ENCODE measurements at regions not wholly inside any gene's neighbourhood (a gene's known extent, or its start where the extent isn't known, plus 50 kb on each side); places are given as distances from the start of the nearest gene placed in this dataset.

DNA sequence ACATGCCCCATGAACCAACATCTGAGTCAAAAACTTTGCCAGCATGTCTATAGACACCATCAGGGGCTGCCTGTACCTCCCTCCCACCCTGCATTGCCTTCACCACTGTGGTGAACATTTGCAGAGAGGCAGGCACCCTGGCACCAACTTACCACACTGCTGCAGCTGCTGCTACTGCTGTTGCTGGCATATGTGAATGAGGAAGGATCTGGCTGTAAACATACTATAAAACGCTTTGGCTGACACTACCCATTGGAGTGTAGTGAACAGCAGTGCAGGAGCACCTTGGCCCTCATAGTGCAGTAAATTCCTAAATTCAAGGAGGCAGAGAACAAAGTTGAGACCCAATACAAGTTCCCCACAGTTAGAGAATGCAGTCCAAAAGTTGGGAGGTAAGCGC lies 90.6 kb upstream of the SPIN4 start:
- H3K36me3 ChIP-seq: no peaks in the 10 kb centered on the region
- no peaks in the 10 kb centered on the region for H3K9me3 ChIP-seq
- no peak overlapping the region for H3K4me3 ChIP-seq
- no peaks in the 10 kb centered on the region for H3K27me3 ChIP-seq (replicated peaks; ENCODE audit: insufficient read depth)
- TF ChIP-seq, protein P1, sequence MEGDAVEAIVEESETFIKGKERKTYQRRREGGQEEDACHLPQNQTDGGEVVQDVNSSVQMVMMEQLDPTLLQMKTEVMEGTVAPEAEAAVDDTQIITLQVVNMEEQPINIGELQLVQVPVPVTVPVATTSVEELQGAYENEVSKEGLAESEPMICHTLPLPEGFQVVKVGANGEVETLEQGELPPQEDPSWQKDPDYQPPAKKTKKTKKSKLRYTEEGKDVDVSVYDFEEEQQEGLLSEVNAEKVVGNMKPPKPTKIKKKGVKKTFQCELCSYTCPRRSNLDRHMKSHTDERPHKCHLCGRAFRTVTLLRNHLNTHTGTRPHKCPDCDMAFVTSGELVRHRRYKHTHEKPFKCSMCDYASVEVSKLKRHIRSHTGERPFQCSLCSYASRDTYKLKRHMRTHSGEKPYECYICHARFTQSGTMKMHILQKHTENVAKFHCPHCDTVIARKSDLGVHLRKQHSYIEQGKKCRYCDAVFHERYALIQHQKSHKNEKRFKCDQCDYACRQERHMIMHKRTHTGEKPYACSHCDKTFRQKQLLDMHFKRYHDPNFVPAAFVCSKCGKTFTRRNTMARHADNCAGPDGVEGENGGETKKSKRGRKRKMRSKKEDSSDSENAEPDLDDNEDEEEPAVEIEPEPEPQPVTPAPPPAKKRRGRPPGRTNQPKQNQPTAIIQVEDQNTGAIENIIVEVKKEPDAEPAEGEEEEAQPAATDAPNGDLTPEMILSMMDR (IDR thresholded peaks at IDR 0.05): no peak
- DNase-seq (ENCODE audit: low spot score): no peak
- no peak overlapping the region for H3K27ac ChIP-seq
- no peak for ATAC-seq (ENCODE audit: insufficient number of reproducible peaks, low FRiP score, low read depth)
- H3K4me1 ChIP-seq (ENCODE audit: control insufficient read depth in 1 of 2, low read depth in 2 of 2): no peaks in the 10 kb centered on the region

DNA sequence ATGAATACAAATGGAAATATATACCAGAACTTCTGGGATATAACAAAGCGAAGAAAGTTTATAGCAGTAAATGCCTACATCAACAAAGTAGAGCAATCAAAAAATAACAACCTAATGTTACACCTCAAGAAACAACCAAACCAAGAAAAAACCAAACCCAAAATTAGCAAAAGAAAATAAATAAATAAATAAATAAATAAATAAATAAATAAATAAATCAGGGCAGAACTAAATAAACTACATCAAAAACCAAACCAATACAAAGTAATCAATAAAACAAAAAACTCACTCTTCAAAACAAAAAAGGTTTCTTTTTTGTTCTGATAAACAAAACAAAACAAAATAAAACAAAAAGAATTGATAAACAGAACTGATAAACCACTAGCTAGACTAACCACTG lies 88.4 kb upstream of the SPIN4 start:
- ATAC-seq (ENCODE audit: insufficient number of reproducible peaks, low FRiP score, low read depth) (no peak), DNase-seq (ENCODE audit: low spot score) (no peak)
- H3K4me3 ChIP-seq: no peak overlapping the region
- no peaks in the 10 kb centered on the region for H3K36me3 ChIP-seq
- H3K4me1 ChIP-seq (ENCODE audit: control insufficient read depth in 1 of 2, low read depth in 2 of 2): no peaks in the 10 kb centered on the region
- TF ChIP-seq, protein P1 (IDR thresholded peaks at IDR 0.05): no peak
- H3K9me3 ChIP-seq: no peaks in the 10 kb centered on the region
- no peaks in the 10 kb centered on the region for H3K27me3 ChIP-seq (replicated peaks; ENCODE audit: insufficient read depth)
- H3K27ac ChIP-seq: no peak overlapping the region

DNA sequence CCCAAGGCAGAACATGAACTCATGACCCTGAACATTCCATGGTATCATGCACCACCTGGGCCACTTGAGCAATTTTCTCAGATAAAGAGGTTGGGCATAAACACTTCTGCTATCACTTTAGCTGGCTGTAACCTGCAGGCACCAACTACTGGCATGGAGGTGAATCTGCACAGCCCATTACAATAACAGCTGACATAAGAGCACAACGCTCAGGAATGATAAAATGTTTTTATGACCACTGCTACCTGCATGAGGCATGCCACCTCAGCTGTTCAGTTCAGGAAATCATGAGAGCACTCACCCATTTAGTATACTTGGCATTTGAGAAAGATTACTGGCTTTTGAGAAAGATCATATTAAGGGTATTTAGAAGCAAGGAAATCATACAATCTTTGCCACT lies 85.7 kb upstream of the SPIN4 start:
- ATAC-seq (ENCODE audit: insufficient number of reproducible peaks, low FRiP score, low read depth): no peak
- H3K4me3 ChIP-seq: no peak overlapping the region
- no peaks in the 10 kb centered on the region for H3K9me3 ChIP-seq
- TF ChIP-seq, protein P1 (IDR thresholded peaks at IDR 0.05): no peak
- H3K36me3 ChIP-seq: no peaks in the 10 kb centered on the region
- no peak overlapping the region for H3K27ac ChIP-seq
- H3K4me1 ChIP-seq (ENCODE audit: control insufficient read depth in 1 of 2, low read depth in 2 of 2): no peaks in the 10 kb centered on the region
- H3K27me3 ChIP-seq (replicated peaks; ENCODE audit: insufficient read depth): no peaks in the 10 kb centered on the region
- no peak for DNase-seq (ENCODE audit: low spot score)

DNA sequence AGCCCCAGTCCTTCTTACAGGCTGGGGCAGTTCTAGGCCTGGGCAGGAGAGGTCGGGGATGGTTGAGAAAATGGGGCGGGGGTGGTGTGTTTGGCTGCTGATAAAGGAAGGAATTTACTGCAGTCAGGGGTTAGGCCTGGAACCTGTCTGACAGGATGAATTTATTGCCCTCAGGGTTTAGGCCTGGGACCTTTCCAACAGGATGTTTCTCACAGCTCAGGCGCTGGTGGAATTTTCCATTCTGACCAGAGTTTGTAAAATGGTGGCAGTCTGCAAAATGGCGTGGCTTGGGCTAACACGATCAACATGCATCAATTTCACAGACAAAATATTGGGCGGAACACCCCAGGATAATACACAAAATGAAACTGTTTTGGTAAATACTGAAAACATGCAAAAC lies 83.5 kb upstream of the SPIN4 start:
- Histone ChIP-seq H3K4me3 (no peak overlapping the region), H3K27me3 (replicated peaks; ENCODE audit: insufficient read depth) (no peaks in the 10 kb centered on the region), H3K9me3 (no peaks in the 10 kb centered on the region), H3K4me1 (ENCODE audit: control insufficient read depth in 1 of 2, low read depth in 2 of 2) (no peaks in the 10 kb centered on the region), H3K27ac (no peak overlapping the region), H3K36me3 (no peaks in the 10 kb centered on the region)
- no peak for DNase-seq (ENCODE audit: low spot score)
- ATAC-seq (ENCODE audit: insufficient number of reproducible peaks, low FRiP score, low read depth): no peak
- TF ChIP-seq, protein P1 (IDR thresholded peaks at IDR 0.05): no peak

DNA sequence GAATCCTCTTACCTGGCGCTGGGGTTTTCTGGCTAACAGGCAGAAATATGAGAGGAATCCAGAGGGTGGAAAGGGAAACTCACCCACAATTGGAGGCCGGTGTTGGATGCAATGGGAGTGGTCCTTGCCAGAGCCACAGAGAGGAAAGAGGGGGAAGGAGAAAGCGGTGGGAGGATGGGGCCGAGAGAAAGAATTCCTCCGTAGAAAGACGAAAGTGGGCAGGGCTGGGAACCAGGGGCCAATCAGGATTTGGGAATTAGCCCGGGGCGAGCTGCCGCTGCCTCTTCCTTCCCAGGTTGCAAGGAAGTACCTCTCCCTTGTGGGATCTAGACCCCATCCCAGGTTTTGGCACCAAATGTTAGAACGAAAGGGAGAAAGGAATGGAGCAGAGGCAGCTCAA lies 83.1 kb upstream of the SPIN4 start:
- Histone ChIP-seq H3K4me3 (no peak overlapping the region), H3K9me3 (no peaks in the 10 kb centered on the region), H3K36me3 (no peaks in the 10 kb centered on the region), H3K27ac (no peak overlapping the region), H3K4me1 (ENCODE audit: control insufficient read depth in 1 of 2, low read depth in 2 of 2) (no peaks in the 10 kb centered on the region), H3K27me3 (replicated peaks; ENCODE audit: insufficient read depth) (no peaks in the 10 kb centered on the region)
- no peak for ATAC-seq (ENCODE audit: insufficient number of reproducible peaks, low FRiP score, low read depth)
- no peak for DNase-seq (ENCODE audit: low spot score)
- TF ChIP-seq, protein P1 (IDR thresholded peaks at IDR 0.05): no peak
